ENCODE measurements at regions not wholly inside any gene's neighbourhood (a gene's known extent, or its start where the extent isn't known, plus 50 kb on each side); places are given as distances from the start of the nearest gene placed in this dataset.

- H3K27me3 Mint-ChIP-seq, result peaks cover 46% of the 10 kb centered on the region
Observed at GRCh38 chr2:20148923-20149702, 75.8 kb downstream of the SDC1 start.

More at GRCh38 chr2:20148923-20149702, 75.8 kb downstream of the SDC1 start:
- no peak overlapping the region for H3K4me3 Mint-ChIP-seq
- H3K9me3 ChIP-seq (ENCODE audit: control extremely low read depth in 1 of 3, control insufficient read depth in 2 of 3, insufficient read depth in 1 of 3, low read length in 2 of 3), result peaks cover 0 to 3% (median 0%) of the 10 kb centered on the region in 3 donors
- no peak overlapping the region for H2AFZ ChIP-seq (ENCODE audit: insufficient read depth, low read depth, low read length, poor library complexity, severe bottlenecking)
- no peaks in the 10 kb centered on the region for H3K9me3 Mint-ChIP-seq (ENCODE audit: insufficient read depth)
- ChIA-PET CTCF (no interaction called here), POLR2A (no interaction called here)
- TF ChIP-seq CTCF (IDR thresholded peaks at IDR 0.05), result no peak
- no peak for TF ChIP-seq EZH2 (IDR thresholded peaks at IDR 0.05; ENCODE audit: borderline replicate concordance, insufficient read depth, low read depth, low read length, poor library complexity, severe bottlenecking)
- H3K36me3 ChIP-seq (replicated peaks in 1 of 2; ENCODE audit: control extremely low read depth in 1 of 2, control insufficient read depth in 1 of 2, extremely low read depth in 1 of 2, insufficient read depth in 2 of 2, low read length in 1 of 2), result no peaks in the 10 kb centered on the region
- H3K9ac ChIP-seq (ENCODE audit: low read length), result no peak overlapping the region
- H3K4me2 ChIP-seq (replicated peaks; ENCODE audit: low read depth, low read length, poor library complexity, severe bottlenecking), result no peak overlapping the region
- no peak overlapping the region for H3K27ac ChIP-seq (ENCODE audit: low read length in 2 of 2)
- no peak overlapping the region for H3K4me3 ChIP-seq (ENCODE audit: control extremely low read depth in 1 of 5, extremely low read depth in 1 of 5, insufficient read depth in 1 of 5, low read depth in 2 of 5, low read length in 4 of 5)
- intact Hi-C loops (cut with micrococcal nuclease), result no loop called here
- no peaks in the 10 kb centered on the region for H4K20me1 ChIP-seq (ENCODE audit: control insufficient read depth, insufficient read depth, low read length, poor library complexity, severe bottlenecking)
- peaks cover 0 to 10% (median 0%) of the 10 kb centered on the region in 4 experiments for H3K27me3 ChIP-seq (replicated peaks in 1 of 4; ENCODE audit: control extremely low read depth in 1 of 4, control insufficient read depth in 3 of 4, insufficient read depth in 4 of 4, low read length in 3 of 4)
- 76% methylated on average over 9 of the region's 12 CpGs for WGBS (ENCODE audit: insufficient coverage)
- no peak overlapping the region for H3K27ac Mint-ChIP-seq
- H3K4me1 Mint-ChIP-seq, result peaks cover 2% of the 10 kb centered on the region
- no peak for DNase-seq
- H3K79me2 ChIP-seq (ENCODE audit: control insufficient read depth, insufficient read depth, low read length), result no peaks in the 10 kb centered on the region
- no peak for ATAC-seq (ENCODE audit: low read depth)
- H3K4me1 ChIP-seq (ENCODE audit: control insufficient read depth in 2 of 2, insufficient read depth in 2 of 2, low read length in 2 of 2), result no peaks in the 10 kb centered on the region

Measured in B cell (primary cell).